Neural crest cell (in vitro differentiated cells): ENCODE measurements at regions not wholly inside any gene's neighbourhood (a gene's known extent, or its start where the extent isn't known, plus 50 kb on each side); places are given as distances from the start of the nearest gene placed in this dataset.

Source experiments
- DNase-seq: peaks from one replicate; pipeline ENCODE4 v3.0.0; 2021; ENCODE audit warnings: low read depth, mixed read lengths, low spot score
- H3K27ac Mint-ChIP-seq: one replicate; pipeline ENCODE4 v1.8.0; 2021; ENCODE audit warnings: mild to moderate bottlenecking, mixed read lengths; ENCODE audit not compliant: unreplicated experiment
- H3K27me3 Mint-ChIP-seq: 2 replicates; pipeline ENCODE4 v1.8.0; 2021; ENCODE audit warnings: low read depth, mild to moderate bottlenecking, mixed read lengths
- H3K36me3 Mint-ChIP-seq: 2 replicates; pipeline ENCODE4 v1.8.0; 2021; ENCODE audit warnings: low read depth, mild to moderate bottlenecking, mixed read lengths
- H3K4me1 Mint-ChIP-seq: 2 replicates; pipeline ENCODE4 v1.8.0; 2021; ENCODE audit warnings: mixed read lengths
- H3K4me3 Mint-ChIP-seq: one replicate; pipeline ENCODE4 v1.8.0; 2021; ENCODE audit warnings: mild to moderate bottlenecking, mixed read lengths
- H3K9me3 Mint-ChIP-seq: 2 replicates; pipeline ENCODE4 v1.8.0; 2021; ENCODE audit warnings: mixed read lengths
- CTCF ChIP-seq: fragments of 200-600 bp; sonication (generic); conservative IDR thresholded peaks from 2 replicates; pipeline ENCODE4 v1.5.0; 2021; ENCODE audit warnings: antibody characterized with exemption, mild to moderate bottlenecking

- H3K4me1 Mint-ChIP-seq, result no peaks in the 10 kb centered on the region
- peak overlapping the region; percentile 89 for H3K27ac Mint-ChIP-seq
- H3K9me3 Mint-ChIP-seq, result no peaks in the 10 kb centered on the region
- H3K27me3 Mint-ChIP-seq, result no peaks in the 10 kb centered on the region
- TF ChIP-seq CTCF, result no peak
- DNase-seq, result no peak
- H3K4me3 Mint-ChIP-seq, result no peak overlapping the region
- no peaks in the 10 kb centered on the region for H3K36me3 Mint-ChIP-seq
These were observed 638.2 kb downstream of the AMY1C start for GRCh38 chr1:104387716-104388508.

DNA sequence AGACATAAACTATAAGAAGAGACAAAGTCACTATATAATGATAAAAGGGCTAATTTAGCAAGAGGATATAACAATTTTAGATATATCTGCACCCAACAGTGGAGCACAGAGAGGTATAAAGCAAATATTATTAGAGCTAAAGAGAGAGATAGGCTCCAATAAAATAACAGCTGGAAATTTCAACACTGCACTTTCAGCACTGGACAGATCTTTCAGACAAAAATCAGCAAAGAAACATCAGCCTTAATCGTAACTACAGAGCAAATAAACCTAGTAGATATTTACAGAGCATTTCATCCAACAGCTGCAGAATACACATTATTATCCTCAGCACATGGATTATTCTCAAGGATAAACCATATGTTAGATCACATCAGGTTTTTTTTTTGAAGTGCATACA is 642.9 kb downstream of the AMY1C start:
- DNase-seq, result no peak
- Mint-ChIP-seq H3K9me3 (peaks cover 2% of the 10 kb centered on the region), H3K27me3 (no peaks in the 10 kb centered on the region), H3K36me3 (no peaks in the 10 kb centered on the region), H3K4me3 (no peak overlapping the region), H3K4me1 (no peaks in the 10 kb centered on the region), H3K27ac (no peak overlapping the region)
- no peak for TF ChIP-seq CTCF

- H3K27me3 Mint-ChIP-seq, result no peaks in the 10 kb centered on the region
- TF ChIP-seq CTCF, result no peak
- peak overlapping the region; percentile 24 for H3K4me3 Mint-ChIP-seq
- H3K4me1 Mint-ChIP-seq, result peaks cover 57% of the 10 kb centered on the region
- no peaks in the 10 kb centered on the region for H3K36me3 Mint-ChIP-seq
- no peaks in the 10 kb centered on the region for H3K9me3 Mint-ChIP-seq
- DNase-seq, result no peak
- H3K27ac Mint-ChIP-seq, result no peak overlapping the region
These were observed 652.5 kb downstream of the AMY1C start for GRCh38 chr1:104402178-104402577.

GRCh38 chr1:104403883-104404282 is 654.2 kb downstream of the AMY1C start:
- no peaks in the 10 kb centered on the region for H3K36me3 Mint-ChIP-seq
- no peaks in the 10 kb centered on the region for H3K27me3 Mint-ChIP-seq
- H3K27ac Mint-ChIP-seq, result no peak overlapping the region
- TF ChIP-seq CTCF, result no peak
- no peak overlapping the region for H3K4me3 Mint-ChIP-seq
- peaks cover 62% of the 10 kb centered on the region for H3K4me1 Mint-ChIP-seq
- no peak for DNase-seq
- H3K9me3 Mint-ChIP-seq, result peaks cover 4% of the 10 kb centered on the region

- TF ChIP-seq CTCF, result no peak
- Mint-ChIP-seq H3K27ac (peak overlapping the region; percentile 98), H3K36me3 (peaks cover 2% of the 10 kb centered on the region), H3K4me3 (peak overlapping the region; percentile 53), H3K9me3 (peaks cover 4% of the 10 kb centered on the region), H3K4me1 (peaks cover 46% of the 10 kb centered on the region), H3K27me3 (no peaks in the 10 kb centered on the region)
- no peak for DNase-seq
These were observed 657.0 kb downstream of the AMY1C start for GRCh38 chr1:104406728-104407127.
